K562 (cell line): ENCODE measurements at regions not wholly inside any gene's neighbourhood (a gene's known extent, or its start where the extent isn't known, plus 50 kb on each side); places are given as distances from the start of the nearest gene placed in this dataset.

Source experiments
- ATAC-seq: fragments of 200-7000 bp; cut with Tn5 transposase; 3 replicates; pipeline ENCODE4 v1.9.1; 2020; ENCODE audit warnings: moderate library complexity
- BruUV-seq: library from RNA; stranded (reverse); fragments of 400-500 nt; replicated peaks from 2 replicates; lab custom pipeline; 2021; lab: Mats Ljungman, UMichigan
- CTCF ChIA-PET: fragments of 300-600 bp; formaldehyde crosslinking; extraction: SDS; loops from one replicate; lab custom pipeline; 2021; ENCODE audit warnings: low intra/inter-chr PET ratio; lab: Yijun Ruan, JAX
- POLR2A ChIA-PET: fragments of 300-600, 350-650 bp; sonication (Branson Sonifier 250); formaldehyde crosslinking; extraction: SDS; loops from one replicate; lab custom pipeline; 2021; ENCODE audit warnings: antibody characterized with exemption, inconsistent platforms; lab: Yijun Ruan, JAX
- DNase-seq, 4 experiments: peaks; one replicate each; pipeline versions ENCODE4 v3.0.0 to v3.0.0-alpha.2; 2011 to 2018; ENCODE audit warnings: low spot score in 3 of 4, mixed read lengths in 3 of 4; ENCODE audit errors: extremely low read depth in 1 of 4
- FAIRE-seq: peaks from 2 replicates; lab custom pipeline; 2011; peaks lifted over from hg19 to GRCh38; lab: Jason Lieb, UNC
- H2AFZ ChIP-seq: 2 replicates; pipeline ENCODE4 v1.6.0; 2011; ENCODE audit warnings: low read depth, low read length, control low read depth, inconsistent platforms
- H3K27ac ChIP-seq: fragments of 200-600 bp; 3 replicates; pipeline ENCODE4 v1.8.0; 2011; ENCODE audit warnings: low read depth, mild to moderate bottlenecking, control low read depth, inconsistent platforms, low read length, moderate library complexity, mixed read lengths; ENCODE audit errors: extremely low read depth
- H3K27me3 ChIP-seq, 2 experiments: fragments of 300-600 bp in 1 of 2; 2 replicates in 1 of 2; 3 replicates in 1 of 2; pipeline versions ENCODE4 v1.6.0 to v1.8.0; 2011; ENCODE audit warnings: inconsistent platforms in 2 of 2, low read length in 2 of 2, mild to moderate bottlenecking in 1 of 2, mixed read lengths in 1 of 2, moderate library complexity in 1 of 2; ENCODE audit not compliant: control insufficient read depth in 2 of 2, insufficient read depth in 2 of 2
- H3K36me3 ChIP-seq: fragments of 300-600 bp; 3 replicates; pipeline ENCODE4 v1.8.0; 2011; ENCODE audit warnings: mild to moderate bottlenecking, low read length, inconsistent platforms; ENCODE audit not compliant: control insufficient read depth, insufficient read depth
- H3K4me1 ChIP-seq, 2 experiments: fragments of 200-600 bp in 1 of 2; replicated peaks in 1 of 2; 2 replicates in 1 of 2; 3 replicates in 1 of 2; pipeline versions ENCODE4 v1.5.1 to v1.8.0; 2011; ENCODE audit warnings: inconsistent platforms in 2 of 2, low read length in 2 of 2, mild to moderate bottlenecking in 1 of 2, mixed read lengths in 1 of 2, moderate library complexity in 1 of 2; ENCODE audit not compliant: control insufficient read depth in 2 of 2, insufficient read depth in 2 of 2
- H3K4me2 ChIP-seq: 2 replicates; pipeline ENCODE4 v1.6.1; 2011; ENCODE audit warnings: low read length, control low read depth, inconsistent platforms, mixed read lengths; ENCODE audit not compliant: insufficient read depth
- H3K4me3 ChIP-seq: fragments of 200-600 bp; sonication (generic), shearing (Covaris generic); 2 replicates; pipeline ENCODE4 v1.5.1; 2016; ENCODE audit warnings: control low read depth, inconsistent platforms
- H3K79me2 ChIP-seq: fragments of 200-600 bp; 3 replicates; pipeline ENCODE4 v1.8.0; 2011; ENCODE audit warnings: low read length, inconsistent platforms; ENCODE audit not compliant: control insufficient read depth, insufficient read depth
- H3K9ac ChIP-seq, 2 experiments: 2 replicates each; pipeline versions ENCODE4 v1.6.0 to v1.6.1; 2011; ENCODE audit warnings: low read depth in 2 of 2, low read length in 2 of 2, control low read depth in 1 of 2, inconsistent platforms in 1 of 2, mild to moderate bottlenecking in 1 of 2, mixed read lengths in 1 of 2; ENCODE audit not compliant: insufficient read depth in 1 of 2
- H3K9me1 ChIP-seq: one replicate; pipeline ENCODE4 v1.6.0; 2011; ENCODE audit warnings: inconsistent platforms, mild to moderate bottlenecking, low read length, moderate library complexity; ENCODE audit not compliant: control insufficient read depth, insufficient read depth
- H3K9me3 ChIP-seq: replicated peaks from 2 replicates; pipeline ENCODE4 v1.5.1; 2011; ENCODE audit warnings: low read depth, low read length, inconsistent platforms; ENCODE audit not compliant: control insufficient read depth, insufficient read depth
- H4K20me1 ChIP-seq: replicated peaks from 2 replicates; pipeline ENCODE4 v1.6.1; 2011; ENCODE audit warnings: low read length, inconsistent platforms, mixed read lengths; ENCODE audit not compliant: control insufficient read depth, insufficient read depth
- AFF1 ChIP-seq, 2 experiments: fragments of 450-650 bp; IDR thresholded peaks; 2 replicates each; pipeline ENCODE4 v1.6.1; 2018; ENCODE audit warnings: mild to moderate bottlenecking in 2 of 2, low read depth in 1 of 2; ENCODE audit not compliant: partially characterized antibody in 2 of 2
- EZH2 ChIP-seq: IDR thresholded peaks from 2 replicates; pipeline ENCODE4 v1.6.1; 2012; ENCODE audit warnings: low read depth, mild to moderate bottlenecking, inconsistent platforms, low read length, borderline replicate concordance
- JUN ChIP-seq, 2 experiments: sonication (generic) in 1 of 2; formaldehyde crosslinking in 1 of 2; IDR thresholded peaks; 2 replicates each; pipeline versions ENCODE4 v1.6.1 to v1.8.0; 2012 to 2022; ENCODE audit warnings: borderline replicate concordance in 2 of 2, mild to moderate bottlenecking in 2 of 2, improper control_type of control experiment in 1 of 2, low read depth in 1 of 2, low read length in 1 of 2, missing genetic modification reagents in 1 of 2
- MYBL2 ChIP-seq, 2 experiments: fragments of 450-650 bp in 1 of 2; sonication (generic) in 1 of 2; formaldehyde crosslinking in 1 of 2; IDR thresholded peaks; 2 replicates each; pipeline versions ENCODE4 v1.6.1 to v1.8.1; 2017 to 2022; ENCODE audit warnings: borderline replicate concordance in 1 of 2, inconsistent platforms in 1 of 2, low read depth in 1 of 2, mild to moderate bottlenecking in 1 of 2, missing genetic modification reagents in 1 of 2, moderate library complexity in 1 of 2
- SMC3 ChIP-seq: conservative IDR thresholded peaks from 2 replicates; pipeline ENCODE4 v1.6.1; 2011; ENCODE audit warnings: low read depth, low read length, improper control_type of control experiment; ENCODE audit not compliant: insufficient read depth
- SOX6 ChIP-seq: fragments of 450-650 bp; IDR thresholded peaks from 2 replicates; pipeline ENCODE4 v1.6.1; 2014; ENCODE audit warnings: mild to moderate bottlenecking
- SPI1 ChIP-seq: IDR thresholded peaks from 2 replicates; pipeline ENCODE4 v1.6.1; 2011; ENCODE audit warnings: low read depth, low read length, control low read depth, borderline replicate concordance
- STAT5B ChIP-seq: fragments of 250-450 bp; sonication (Bioruptor Pico); IDR thresholded peaks from 2 replicates; pipeline ENCODE4 v1.8.0; 2021; ENCODE audit warnings: mild to moderate bottlenecking, inconsistent platforms
- TCFL5 ChIP-seq: fragments of 250-450 bp; sonication (Bioruptor Pico); conservative IDR thresholded peaks from 2 replicates; pipeline ENCODE4 v1.6.1; 2021; ENCODE audit warnings: mild to moderate bottlenecking, moderate library complexity, matching md5 sums
- ZNF212 ChIP-seq: fragments of 450-650 bp; formaldehyde crosslinking; IDR thresholded peaks from 2 replicates; pipeline ENCODE4 v1.4.0; 2020; ENCODE audit warnings: mild to moderate bottlenecking
- WGBS: fragments of 100-300 bp; shearing (Covaris generic); methylation state at CpG from one replicate; pipeline ENCODE4 v1.1.6; 2016; ENCODE audit warnings: low coverage, mixed read lengths; ENCODE audit not compliant: insufficient coverage; ENCODE audit errors: missing lambda C conversion rate; 5-methylcytosine and 5-hydroxymethylcytosine counted together
- in situ Hi-C: fragments of 300-500 bp; cut with MboI; formaldehyde crosslinking; loops from 4 replicates; pipeline ENCODE4 v1.15.0; 2018; ENCODE audit warnings: inconsistent platforms, mixed read lengths
- intact Hi-C: fragments of 100-400 bp; cut with micrococcal nuclease; formaldehyde crosslinking; loops from 2 replicates; pipeline ENCODE4 v1.14.2; 2022

DNA sequence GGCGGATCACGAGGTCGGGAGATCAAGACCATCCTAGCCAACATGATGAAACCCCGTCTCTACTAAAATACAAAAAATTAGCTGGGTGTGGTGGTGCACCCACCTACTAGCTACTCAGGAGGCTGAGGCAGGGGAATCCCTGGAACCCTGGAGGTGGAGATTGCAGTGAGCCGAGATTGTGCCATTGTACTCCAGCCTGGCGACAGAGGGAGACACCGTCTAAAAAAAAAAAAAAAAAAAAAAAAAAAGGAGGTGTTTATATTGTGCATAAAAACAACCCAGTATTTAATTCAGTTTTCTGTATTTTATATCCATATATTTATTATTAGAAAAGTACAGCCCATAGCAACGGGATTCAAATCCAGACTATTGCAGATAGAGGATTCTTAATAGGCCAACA, 129.1 kb upstream of the SOX2 start (continued):
- TF ChIP-seq SPI1, result no peak

DNA sequence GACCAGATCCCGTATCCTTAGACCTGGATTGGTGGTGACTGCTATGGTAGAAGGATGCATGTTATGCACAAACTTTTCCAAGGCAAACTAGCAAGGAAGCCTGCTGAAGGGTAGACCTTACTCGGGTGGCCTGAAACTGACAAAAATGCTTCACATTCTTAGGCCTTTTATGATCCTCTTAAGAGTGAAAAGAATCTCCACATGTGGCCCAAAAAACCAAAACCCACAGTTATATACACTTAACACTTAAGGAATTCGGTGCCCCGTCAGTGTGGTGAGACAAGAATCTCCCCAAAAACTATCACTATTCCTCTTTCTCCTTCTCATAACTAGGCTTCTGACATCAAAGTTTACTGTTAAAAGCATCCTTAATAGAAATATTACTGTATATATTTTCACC, 130.1 kb upstream of the SOX2 start:
- Histone ChIP-seq H3K36me3 (no peaks in the 10 kb centered on the region), H2AFZ (no peak overlapping the region), H3K4me1 (no peaks in the 10 kb centered on the region), H3K27me3 (no peaks in the 10 kb centered on the region), H3K27ac (no peak overlapping the region), H3K4me2 (no peak overlapping the region), H3K9ac (no peak overlapping the region), H3K4me3 (no peak overlapping the region), H3K79me2 (no peaks in the 10 kb centered on the region), H4K20me1 (no peaks in the 10 kb centered on the region), H3K9me3 (no peaks in the 10 kb centered on the region), H3K9me1 (no peaks in the 10 kb centered on the region)
- ChIA-PET POLR2A (no interaction called here), CTCF (no interaction called here)
- intact Hi-C loops, result no loop called here
- in situ Hi-C loops, result no loop called here
- no peak for TF ChIP-seq SOX6
- no peak for TF ChIP-seq EZH2
- WGBS, result 0% methylated on average over 4 of the region's 4 CpGs
- no peak for FAIRE-seq
- no peak for DNase-seq
- no peak for ATAC-seq
- no TSS peak for BruUV-seq

DNA sequence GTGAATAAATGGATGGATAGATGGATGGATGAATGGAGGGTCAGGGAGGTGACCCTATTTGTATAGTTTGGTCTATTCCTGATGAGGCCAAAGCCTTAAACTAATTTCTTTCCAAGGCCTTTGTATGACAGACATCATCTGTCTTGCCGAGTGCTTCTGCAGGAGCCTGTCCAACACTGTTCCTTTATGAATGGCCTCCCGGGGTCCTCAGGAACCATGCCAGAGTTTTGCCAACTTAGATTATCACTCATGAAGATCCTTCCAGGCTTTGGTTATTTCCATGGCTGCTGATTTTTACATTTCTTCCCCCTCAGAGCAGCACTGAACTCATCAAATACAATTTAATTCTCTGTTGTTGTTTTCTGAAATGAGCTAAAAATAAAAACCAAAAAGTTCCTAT, 133.0 kb upstream of the SOX2 start:
- Histone ChIP-seq H3K9ac (no peak overlapping the region), H3K4me2 (no peak overlapping the region), H3K9me1 (no peaks in the 10 kb centered on the region), H3K9me3 (no peaks in the 10 kb centered on the region), H3K4me3 (no peak overlapping the region), H3K27me3 (no peaks in the 10 kb centered on the region), H3K79me2 (no peaks in the 10 kb centered on the region), H3K27ac (no peak overlapping the region), H3K4me1 (no peaks in the 10 kb centered on the region), H4K20me1 (no peaks in the 10 kb centered on the region), H2AFZ (no peak overlapping the region), H3K36me3 (no peaks in the 10 kb centered on the region)
- intact Hi-C loops, result no loop called here
- FAIRE-seq (no peak), ATAC-seq (no peak), DNase-seq (no peak)
- POLR2A ChIA-PET, result no interaction called here
- WGBS, result 0% methylated on average over 2 of the region's 2 CpGs
- no TSS peak for BruUV-seq
- CTCF ChIA-PET, result no interaction called here
- in situ Hi-C loops, result no loop called here
- TF ChIP-seq SMC3, result no peak
- TF ChIP-seq MYBL2 (IDR thresholded peaks at IDR 0.05; ENCODE audit: low read depth), result no peak
- TF ChIP-seq MYBL2 (CRISPR knock-in tag; IDR thresholded peaks at IDR 0.05; ENCODE audit: borderline replicate concordance), result no peak
- TF ChIP-seq TCFL5 (CRISPR knock-in tag), result no peak
- TF ChIP-seq STAT5B, result no peak
- TF ChIP-seq AFF1 (IDR thresholded peaks at IDR 0.05; ENCODE audit: low read depth in 1 of 2, partially characterized antibody in 2 of 2), result no peak
- no peak for TF ChIP-seq JUN (IDR thresholded peaks at IDR 0.05; ENCODE audit: borderline replicate concordance, low read depth, low read length)
- no peak for TF ChIP-seq JUN (CRISPR knock-in tag; IDR thresholded peaks at IDR 0.05; ENCODE audit: borderline replicate concordance)
- TF ChIP-seq ZNF212, result no peak
